H54 (cell line): ENCODE measurements at regions not wholly inside any gene's neighbourhood (a gene's known extent, or its start where the extent isn't known, plus 50 kb on each side); places are given as distances from the start of the nearest gene placed in this dataset.

Experiments
- DNase-seq: peaks from one replicate; pipeline ENCODE4 v3.0.0; 2011; ENCODE audit warnings: low spot score, mixed read lengths; ENCODE audit not compliant: insufficient read length
- FAIRE-seq: peaks from 3 replicates; lab custom pipeline; 2011; peaks lifted over from hg19 to GRCh38; lab: Jason Lieb, UNC
- POLR2A ChIP-seq: IDR thresholded peaks from 2 replicates; pipeline ENCODE4 v1.6.1; 2011; ENCODE audit warnings: low read depth, mild to moderate bottlenecking, low read length

- no peak for TF ChIP-seq POLR2A
- DNase-seq (no peak), FAIRE-seq (peak; percentile 36)
Measured at GRCh38 chr5:73365301-73365853, 83.2 kb downstream of the FOXD1 start.

- FAIRE-seq = no peak
- DNase-seq = no peak
- no peak for TF ChIP-seq POLR2A
Measured at GRCh38 chr5:73363911-73364730, 84.5 kb downstream of the FOXD1 start.

DNA sequence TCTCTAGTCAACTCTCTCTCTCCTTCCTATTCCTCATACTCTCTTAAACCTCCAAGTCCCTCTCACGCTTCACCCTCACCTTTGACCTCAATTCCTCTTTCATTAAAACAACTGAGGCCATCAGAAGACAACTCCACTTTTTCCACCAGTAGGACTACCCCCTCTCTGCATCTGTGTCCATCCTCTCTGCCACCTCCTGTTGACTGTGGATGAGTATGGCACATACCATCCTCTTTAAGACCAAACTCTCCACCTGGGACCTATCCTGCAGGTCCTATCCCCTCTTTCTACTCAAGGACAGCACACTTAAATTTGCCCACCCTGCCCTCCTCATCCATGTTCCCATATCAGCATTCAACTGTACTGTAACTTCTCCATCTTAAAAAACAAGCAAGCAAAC is 89.2 kb downstream of the FOXD1 start:
- no peak for TF ChIP-seq POLR2A
- no peak for DNase-seq
- no peak for FAIRE-seq

DNA sequence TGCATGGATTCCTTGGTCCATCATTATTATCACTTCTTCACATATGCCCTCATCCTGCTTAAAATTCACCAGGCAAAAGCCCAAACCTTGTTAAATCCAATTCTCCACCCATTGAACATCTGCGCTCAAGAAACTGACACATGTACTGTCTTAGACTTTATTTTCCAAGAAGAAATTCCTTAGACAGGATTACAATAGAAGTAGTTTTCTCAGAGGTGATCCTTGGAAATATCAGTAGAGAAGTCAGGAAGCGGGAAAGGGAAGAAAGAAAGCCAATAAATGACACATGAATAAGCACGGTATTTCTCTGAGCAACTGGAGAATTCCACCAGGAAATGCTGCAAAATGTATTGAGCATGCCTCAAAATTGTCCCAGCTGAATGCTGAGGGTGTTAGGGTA is 90.2 kb downstream of the FOXD1 start:
- FAIRE-seq = no peak
- no peak for TF ChIP-seq POLR2A
- no peak for DNase-seq

- no peak for DNase-seq
- no peak for TF ChIP-seq POLR2A
- no peak for FAIRE-seq
Measured at GRCh38 chr5:73357576-73357975, 91.0 kb downstream of the FOXD1 start.

DNA sequence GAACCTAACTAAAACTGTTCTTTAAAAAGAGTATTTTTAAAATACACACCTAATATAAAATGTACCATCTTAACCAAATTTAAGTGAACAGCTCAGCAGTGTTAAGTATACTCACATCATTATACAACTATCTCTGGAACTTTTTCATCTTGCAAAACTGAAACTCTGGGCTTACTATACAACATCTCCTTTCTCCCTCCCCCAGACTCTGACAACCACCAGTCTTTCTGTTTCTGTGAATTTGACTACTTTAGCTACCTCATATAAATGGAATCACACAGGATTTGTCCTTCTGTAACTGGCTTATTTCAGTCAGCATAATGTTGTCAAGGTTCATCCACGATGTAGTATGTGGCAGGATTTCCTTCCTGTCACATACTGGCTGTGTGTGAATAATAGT is 93.5 kb downstream of the FOXD1 start:
- no peak for FAIRE-seq
- DNase-seq = no peak
- TF ChIP-seq POLR2A = no peak

DNA sequence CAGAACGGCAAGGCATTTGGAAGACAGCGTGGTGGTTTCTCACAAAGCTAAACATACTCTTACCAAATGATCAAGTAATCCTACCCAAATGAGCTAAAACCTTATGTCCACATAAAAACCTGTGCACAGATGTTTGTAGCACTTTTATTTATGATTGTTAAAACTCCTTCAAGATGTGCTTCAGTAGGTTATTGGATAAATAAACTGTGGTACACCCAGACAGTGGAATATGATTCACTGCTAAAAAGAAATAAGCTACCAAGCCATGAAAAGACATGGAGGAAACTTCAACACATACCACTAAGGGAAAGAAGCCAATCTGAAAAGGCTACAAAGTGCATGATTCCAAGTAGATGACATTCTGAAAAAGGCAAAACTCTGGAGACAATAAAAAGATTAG is 94.2 kb downstream of the FOXD1 start:
- no peak for TF ChIP-seq POLR2A
- FAIRE-seq = no peak
- no peak for DNase-seq

DNA sequence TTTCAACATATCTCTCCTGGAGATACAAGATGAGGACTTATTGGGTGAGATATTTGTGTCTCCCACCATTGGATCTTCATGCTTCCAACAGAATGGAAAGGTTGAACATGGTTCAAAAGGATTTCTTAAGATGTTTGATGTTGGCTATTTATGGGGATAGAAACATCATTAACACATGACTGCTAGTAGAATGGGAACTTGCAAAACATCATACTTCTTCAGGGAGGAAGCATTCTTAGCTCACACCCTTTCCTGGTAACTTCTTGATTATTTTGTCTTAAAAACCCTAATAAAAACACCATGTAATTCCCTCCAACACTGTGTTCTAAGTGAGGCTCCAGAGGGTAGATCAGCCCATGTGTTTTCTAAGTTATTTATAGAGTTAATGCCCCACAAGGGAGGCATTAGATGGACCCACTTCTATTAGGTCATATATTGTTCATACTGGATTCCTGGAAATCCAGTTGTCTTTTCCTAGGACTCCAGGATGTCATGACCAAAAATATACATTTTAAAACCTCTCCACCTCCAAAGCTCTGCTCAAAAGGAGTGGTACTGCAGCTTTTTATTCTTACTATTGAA is 95.8 kb downstream of the FOXD1 start:
- FAIRE-seq (no peak), DNase-seq (no peak)
- no peak for TF ChIP-seq POLR2A

DNA sequence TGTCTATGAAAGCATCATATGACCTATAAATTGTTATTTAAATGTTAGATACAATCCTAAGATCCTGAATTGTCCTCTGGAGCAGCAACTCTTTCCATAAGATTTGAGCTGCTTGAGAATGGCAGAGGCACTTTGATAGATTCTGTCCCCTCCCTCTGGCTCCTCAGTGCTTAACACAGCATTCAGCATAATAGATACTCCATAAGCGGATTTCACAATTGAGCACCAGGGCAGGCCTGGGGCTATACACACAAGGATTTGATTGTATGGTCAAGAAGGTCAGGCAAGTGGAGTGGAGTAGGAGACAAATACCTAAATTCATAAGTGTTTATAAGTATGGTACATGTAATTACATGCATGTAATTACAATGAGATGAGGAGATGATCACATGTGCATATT is 96.3 kb downstream of the FOXD1 start:
- FAIRE-seq = no peak
- no peak for DNase-seq
- no peak for TF ChIP-seq POLR2A

DNA sequence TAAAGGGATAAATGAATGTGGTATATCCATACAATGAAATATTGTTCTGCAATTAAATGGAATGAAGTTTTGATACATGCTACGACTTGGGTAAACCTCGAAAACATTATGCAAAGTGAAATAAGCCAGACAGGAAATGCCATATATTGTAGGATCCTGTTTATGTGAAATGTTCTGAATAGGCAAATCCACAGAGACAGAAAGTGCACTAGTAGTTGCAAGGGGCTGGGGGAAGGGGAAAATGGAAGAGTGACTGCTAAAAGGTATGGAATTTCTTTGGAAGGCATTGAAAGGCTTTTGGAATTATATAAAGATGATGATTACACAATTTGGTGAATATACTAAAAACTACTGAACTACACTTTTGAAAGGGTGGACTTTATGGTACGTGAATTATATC is 97.0 kb downstream of the FOXD1 start:
- DNase-seq (no peak), FAIRE-seq (no peak)
- TF ChIP-seq POLR2A = no peak

- FAIRE-seq = peak; percentile 60
- DNase-seq = no peak
Measured at GRCh38 chr5:73346878-73347408, 101.6 kb downstream of the FOXD1 start.

GRCh38 chr5:73344835-73345234 is 103.7 kb downstream of the FOXD1 start:
- no peak for FAIRE-seq

More at GRCh38 chr5:73346878-73347408, 101.6 kb downstream of the FOXD1 start:
- no peak for TF ChIP-seq POLR2A

DNA sequence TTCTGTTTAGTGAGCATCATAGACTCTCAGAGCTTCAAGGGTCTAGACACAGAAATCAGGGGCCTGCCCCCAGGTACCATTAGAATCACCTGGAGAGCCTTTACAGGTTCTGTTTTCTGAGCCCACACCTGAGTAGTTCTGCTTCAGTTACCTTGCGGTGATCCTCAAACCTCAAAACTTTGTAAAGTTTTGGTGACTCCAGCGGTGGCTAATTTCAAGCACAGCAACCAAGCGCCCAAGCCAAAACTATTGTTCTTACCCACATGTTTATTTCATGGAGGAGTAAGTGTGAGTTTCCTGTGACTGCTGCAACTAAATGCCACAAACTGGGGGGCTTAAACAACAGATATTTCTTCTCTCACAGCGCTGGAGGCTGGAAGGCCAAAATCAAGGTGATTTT is 108.9 kb downstream of the FOXD1 start:
- no peak for FAIRE-seq
- no peak for TF ChIP-seq POLR2A
- no peak for DNase-seq

More at GRCh38 chr5:73344835-73345234, 103.7 kb downstream of the FOXD1 start:
- DNase-seq = no peak
- no peak for TF ChIP-seq POLR2A

DNA sequence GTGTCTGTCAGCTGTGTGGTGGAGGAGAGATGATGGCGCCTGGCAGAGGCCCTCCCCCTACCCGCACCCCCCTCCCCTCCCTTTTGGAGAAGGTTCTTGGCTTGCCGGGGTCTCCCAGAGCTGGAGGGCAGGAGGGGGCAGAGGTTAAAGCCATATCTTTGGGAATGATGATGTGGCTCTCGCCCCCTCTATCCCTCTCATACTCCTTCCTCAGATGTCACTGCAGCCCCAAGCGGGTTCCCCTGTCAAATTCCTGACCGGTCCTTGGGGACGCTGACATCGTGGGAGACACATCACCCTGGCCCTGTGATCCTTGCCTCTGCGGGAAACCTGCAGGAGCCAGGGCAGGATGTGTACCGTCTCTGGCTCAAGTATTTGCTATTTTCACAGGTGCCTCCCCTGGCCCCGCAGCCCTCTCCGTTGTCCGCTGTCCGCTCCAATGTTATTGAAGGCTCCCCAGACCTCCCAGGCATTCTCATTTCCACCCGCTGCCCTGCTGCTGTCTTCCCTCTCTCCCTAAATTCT is 109.5 kb downstream of the FOXD1 start:
- no peak for TF ChIP-seq POLR2A
- DNase-seq (no peak), FAIRE-seq (no peak)
